K562 (cell line): ENCODE measurements at regions not wholly inside any gene's neighbourhood (a gene's known extent, or its start where the extent isn't known, plus 50 kb on each side); places are given as distances from the start of the nearest gene placed in this dataset.

Experiments
- ATAC-seq: fragments of 200-7000 bp; cut with Tn5 transposase; 3 replicates; pipeline ENCODE4 v1.9.1; 2020; ENCODE audit warnings: moderate library complexity
- BruUV-seq: library from RNA; stranded (reverse); fragments of 400-500 nt; replicated peaks from 2 replicates; lab custom pipeline; 2021; lab: Mats Ljungman, UMichigan
- CTCF ChIA-PET: fragments of 300-600 bp; formaldehyde crosslinking; extraction: SDS; loops from one replicate; lab custom pipeline; 2021; ENCODE audit warnings: low intra/inter-chr PET ratio; lab: Yijun Ruan, JAX
- POLR2A ChIA-PET: fragments of 300-600, 350-650 bp; sonication (Branson Sonifier 250); formaldehyde crosslinking; extraction: SDS; loops from one replicate; lab custom pipeline; 2021; ENCODE audit warnings: antibody characterized with exemption, inconsistent platforms; lab: Yijun Ruan, JAX
- DNase-seq, 4 experiments: peaks; one replicate each; pipeline versions ENCODE4 v3.0.0 to v3.0.0-alpha.2; 2011 to 2018; ENCODE audit warnings: low spot score in 3 of 4, mixed read lengths in 3 of 4; ENCODE audit errors: extremely low read depth in 1 of 4
- FAIRE-seq: peaks from 2 replicates; lab custom pipeline; 2011; peaks lifted over from hg19 to GRCh38; lab: Jason Lieb, UNC
- H2AFZ ChIP-seq: 2 replicates; pipeline ENCODE4 v1.6.0; 2011; ENCODE audit warnings: low read depth, low read length, control low read depth, inconsistent platforms
- H3K27ac ChIP-seq: fragments of 200-600 bp; 3 replicates; pipeline ENCODE4 v1.8.0; 2011; ENCODE audit warnings: low read depth, mild to moderate bottlenecking, control low read depth, inconsistent platforms, low read length, moderate library complexity, mixed read lengths; ENCODE audit errors: extremely low read depth
- H3K27me3 ChIP-seq, 2 experiments: fragments of 300-600 bp in 1 of 2; 2 replicates in 1 of 2; 3 replicates in 1 of 2; pipeline versions ENCODE4 v1.6.0 to v1.8.0; 2011; ENCODE audit warnings: inconsistent platforms in 2 of 2, low read length in 2 of 2, mild to moderate bottlenecking in 1 of 2, mixed read lengths in 1 of 2, moderate library complexity in 1 of 2; ENCODE audit not compliant: control insufficient read depth in 2 of 2, insufficient read depth in 2 of 2
- H3K36me3 ChIP-seq: fragments of 300-600 bp; 3 replicates; pipeline ENCODE4 v1.8.0; 2011; ENCODE audit warnings: mild to moderate bottlenecking, low read length, inconsistent platforms; ENCODE audit not compliant: control insufficient read depth, insufficient read depth
- H3K4me1 ChIP-seq, 2 experiments: fragments of 200-600 bp in 1 of 2; replicated peaks in 1 of 2; 2 replicates in 1 of 2; 3 replicates in 1 of 2; pipeline versions ENCODE4 v1.5.1 to v1.8.0; 2011; ENCODE audit warnings: inconsistent platforms in 2 of 2, low read length in 2 of 2, mild to moderate bottlenecking in 1 of 2, mixed read lengths in 1 of 2, moderate library complexity in 1 of 2; ENCODE audit not compliant: control insufficient read depth in 2 of 2, insufficient read depth in 2 of 2
- H3K4me2 ChIP-seq: 2 replicates; pipeline ENCODE4 v1.6.1; 2011; ENCODE audit warnings: low read length, control low read depth, inconsistent platforms, mixed read lengths; ENCODE audit not compliant: insufficient read depth
- H3K4me3 ChIP-seq: fragments of 200-600 bp; sonication (generic), shearing (Covaris generic); 2 replicates; pipeline ENCODE4 v1.5.1; 2016; ENCODE audit warnings: control low read depth, inconsistent platforms
- H3K79me2 ChIP-seq: fragments of 200-600 bp; 3 replicates; pipeline ENCODE4 v1.8.0; 2011; ENCODE audit warnings: low read length, inconsistent platforms; ENCODE audit not compliant: control insufficient read depth, insufficient read depth
- H3K9ac ChIP-seq, 2 experiments: 2 replicates each; pipeline versions ENCODE4 v1.6.0 to v1.6.1; 2011; ENCODE audit warnings: low read depth in 2 of 2, low read length in 2 of 2, control low read depth in 1 of 2, inconsistent platforms in 1 of 2, mild to moderate bottlenecking in 1 of 2, mixed read lengths in 1 of 2; ENCODE audit not compliant: insufficient read depth in 1 of 2
- H3K9me1 ChIP-seq: one replicate; pipeline ENCODE4 v1.6.0; 2011; ENCODE audit warnings: inconsistent platforms, mild to moderate bottlenecking, low read length, moderate library complexity; ENCODE audit not compliant: control insufficient read depth, insufficient read depth
- H3K9me3 ChIP-seq: replicated peaks from 2 replicates; pipeline ENCODE4 v1.5.1; 2011; ENCODE audit warnings: low read depth, low read length, inconsistent platforms; ENCODE audit not compliant: control insufficient read depth, insufficient read depth
- H4K20me1 ChIP-seq: replicated peaks from 2 replicates; pipeline ENCODE4 v1.6.1; 2011; ENCODE audit warnings: low read length, inconsistent platforms, mixed read lengths; ENCODE audit not compliant: control insufficient read depth, insufficient read depth
- ATF1 ChIP-seq, 2 experiments: fragments of 450-650 bp in 1 of 2; IDR thresholded peaks; 2 replicates each; pipeline ENCODE4 v1.6.1; 2016; ENCODE audit warnings: missing compliant biosample characterization in 1 of 2, missing genetic modification characterization in 1 of 2
- MYC ChIP-seq, 2 experiments: fragments of 250-450 bp in 1 of 2; sonication (Bioruptor Pico) in 1 of 2; IDR thresholded peaks; 2 replicates each; pipeline versions ENCODE4 v1.5.1 to v1.6.1; 2012 to 2021; ENCODE audit warnings: low read depth in 2 of 2, borderline replicate concordance in 1 of 2, improper control_type of control experiment in 1 of 2, low read length in 1 of 2, mild to moderate bottlenecking in 1 of 2, moderate library complexity in 1 of 2
- NCOA6 ChIP-seq: fragments of 450-650 bp; IDR thresholded peaks from 2 replicates; pipeline ENCODE4 v1.6.1; 2017; ENCODE audit warnings: mild to moderate bottlenecking
- RBM34 ChIP-seq: fragments of 200-400 bp; formaldehyde crosslinking; IDR thresholded peaks from 2 replicates; pipeline ENCODE4 v1.6.1; 2018; ENCODE audit warnings: low read length, borderline replicate concordance; ENCODE audit not compliant: insufficient read depth
- TCF7L2 ChIP-seq: fragments of 150-350 bp; IDR thresholded peaks from 2 replicates; pipeline ENCODE4 v1.6.1; 2016; ENCODE audit warnings: low read depth, mild to moderate bottlenecking, low read length, moderate library complexity
- ZBTB40 ChIP-seq, 2 experiments: fragments of 450-650 bp in 1 of 2; sonication (generic) in 1 of 2; formaldehyde crosslinking in 1 of 2; IDR thresholded peaks; 2 replicates each; pipeline versions ENCODE4 v1.7.1 to v1.9.0; 2016 to 2022; ENCODE audit warnings: inconsistent platforms in 1 of 2, mild to moderate bottlenecking in 1 of 2, missing genetic modification reagents in 1 of 2
- ZNF584 ChIP-seq: fragments of 200-800 bp; sonication (Bioruptor generic); IDR thresholded peaks from 2 replicates; pipeline ENCODE4 v1.6.1; 2016; ENCODE audit warnings: low read depth, mild to moderate bottlenecking, missing genetic modification characterization, missing compliant biosample characterization
- ZNF592 ChIP-seq: fragments of 450-650 bp; IDR thresholded peaks from 2 replicates; pipeline ENCODE4 v1.6.1; 2017; ENCODE audit warnings: antibody characterized with exemption, mild to moderate bottlenecking
- WGBS: fragments of 100-300 bp; shearing (Covaris generic); methylation state at CpG from one replicate; pipeline ENCODE4 v1.1.6; 2016; ENCODE audit warnings: low coverage, mixed read lengths; ENCODE audit not compliant: insufficient coverage; ENCODE audit errors: missing lambda C conversion rate; 5-methylcytosine and 5-hydroxymethylcytosine counted together
- in situ Hi-C: fragments of 300-500 bp; cut with MboI; formaldehyde crosslinking; loops from 4 replicates; pipeline ENCODE4 v1.15.0; 2018; ENCODE audit warnings: inconsistent platforms, mixed read lengths
- intact Hi-C: fragments of 100-400 bp; cut with micrococcal nuclease; formaldehyde crosslinking; loops from 2 replicates; pipeline ENCODE4 v1.14.2; 2022

- in situ Hi-C loops: no loop called here
- 0% methylated on average over 1 of the region's 1 CpG for WGBS
- TF ChIP-seq ZNF592 (no peak), ZNF584 (CRISPR knock-in tag) (no peak), RBM34 (no peak), ZBTB40 (IDR thresholded peaks at IDR 0.05) (no peak), ZBTB40 (CRISPR knock-in tag; IDR thresholded peaks at IDR 0.05) (no peak), NCOA6 (no peak), MYC (IDR thresholded peaks at IDR 0.05; ENCODE audit: low read depth, low read length) (no peak), MYC (CRISPR knock-in tag; IDR thresholded peaks at IDR 0.05; ENCODE audit: borderline replicate concordance, low read depth) (no peak), ATF1 (CRISPR knock-in tag; IDR thresholded peaks at IDR 0.05) (no peak), ATF1 (tag; IDR thresholded peaks at IDR 0.05) (no peak), TCF7L2 (no peak)
These were observed 135.2 kb upstream of the BCL6 start for GRCh38 chr3:187880441-187880840.

More at GRCh38 chr3:187880441-187880840, 135.2 kb upstream of the BCL6 start:
- intact Hi-C loops: no loop called here
- Histone ChIP-seq H3K4me3 (no peak overlapping the region), H3K9me3 (no peaks in the 10 kb centered on the region), H3K27me3 (peaks cover 0 to 4% of the 10 kb centered on the region in 2 experiments; a peak in 1 of 5 replicates), H3K9ac (no peak overlapping the region), H3K36me3 (no peaks in the 10 kb centered on the region), H3K4me2 (no peak overlapping the region), H3K79me2 (no peaks in the 10 kb centered on the region), H3K27ac (no peak overlapping the region), H3K9me1 (no peaks in the 10 kb centered on the region), H2AFZ (no peak overlapping the region), H4K20me1 (no peaks in the 10 kb centered on the region), H3K4me1 (no peaks in the 10 kb centered on the region)
- FAIRE-seq (no peak), ATAC-seq (no peak), DNase-seq (no peak)
- POLR2A ChIA-PET: no interaction called here
- CTCF ChIA-PET: no interaction called here
- no TSS peak for BruUV-seq
